ENCODE measurements at regions not wholly inside any gene's neighbourhood (a gene's known extent, or its start where the extent isn't known, plus 50 kb on each side); places are given as distances from the start of the nearest gene placed in this dataset.
"Not testable (repeated sequence)": the region's sequence is repeated elsewhere in the genome, so short reads cannot be mapped to it uniquely, and the experiment has no call there.

GRCh38 chr2:62326735-62327134 is 130.8 kb downstream of the B3GNT2 start:
- DNase-seq = no peak

DNA sequence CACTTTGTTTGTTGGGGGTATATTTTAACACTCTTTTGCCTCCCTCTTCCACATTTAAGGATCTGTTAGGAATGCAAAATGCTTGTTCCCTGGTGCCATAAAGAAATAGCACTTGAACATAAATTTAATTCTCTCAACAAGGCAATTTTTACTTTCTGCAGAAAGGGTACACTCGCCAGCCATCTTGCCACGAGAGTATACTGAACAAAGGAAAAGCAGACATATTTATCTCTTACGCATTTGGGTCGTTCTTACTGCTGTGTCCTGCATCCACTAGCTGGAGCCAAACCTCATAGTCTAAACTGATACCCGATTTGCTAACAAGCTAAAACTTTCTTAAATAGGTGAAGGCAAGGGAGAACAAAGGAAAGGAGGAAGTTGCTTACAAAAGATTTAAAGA is 129.5 kb downstream of the B3GNT2 start:
- no peak for DNase-seq

- DNase-seq = no peak
These were observed 125.7 kb downstream of the B3GNT2 start for GRCh38 chr2:62321380-62322289.

GRCh38 chr2:62320657-62321357 is 124.9 kb downstream of the B3GNT2 start:
- DNase-seq = no peak

- DNase-seq = not testable (repeated sequence)
These were observed 124.2 kb downstream of the B3GNT2 start for GRCh38 chr2:62320137-62320536.

- no peak for DNase-seq
These were observed 123.2 kb downstream of the B3GNT2 start for GRCh38 chr2:62319070-62319469.

DNA sequence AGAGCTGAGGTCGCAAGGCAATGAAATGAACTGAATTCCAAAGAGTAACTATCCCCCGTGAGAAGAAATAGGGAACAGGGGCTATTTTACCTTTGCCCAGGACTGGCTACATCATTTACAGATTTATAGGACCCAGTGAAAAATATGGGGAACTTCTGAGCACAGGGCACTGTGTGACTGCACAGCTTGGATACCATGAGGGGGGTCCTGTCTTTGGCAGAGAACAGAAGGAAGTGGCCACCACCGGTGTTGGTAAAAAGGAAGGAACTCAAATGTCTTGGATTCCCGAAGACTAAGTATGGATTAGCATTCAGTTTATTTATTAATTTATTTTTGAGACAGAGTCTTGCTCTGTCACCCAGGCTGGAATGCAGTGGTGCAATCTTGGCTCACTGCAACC is 119.6 kb downstream of the B3GNT2 start:
- no peak for DNase-seq

- no peak for DNase-seq
These were observed 118.4 kb downstream of the B3GNT2 start for GRCh38 chr2:62314291-62314690.

- no peak for DNase-seq
These were observed 117.7 kb downstream of the B3GNT2 start for GRCh38 chr2:62313449-62314227.

GRCh38 chr2:62309465-62310091 is 113.7 kb downstream of the B3GNT2 start:
- DNase-seq = no peak

DNA sequence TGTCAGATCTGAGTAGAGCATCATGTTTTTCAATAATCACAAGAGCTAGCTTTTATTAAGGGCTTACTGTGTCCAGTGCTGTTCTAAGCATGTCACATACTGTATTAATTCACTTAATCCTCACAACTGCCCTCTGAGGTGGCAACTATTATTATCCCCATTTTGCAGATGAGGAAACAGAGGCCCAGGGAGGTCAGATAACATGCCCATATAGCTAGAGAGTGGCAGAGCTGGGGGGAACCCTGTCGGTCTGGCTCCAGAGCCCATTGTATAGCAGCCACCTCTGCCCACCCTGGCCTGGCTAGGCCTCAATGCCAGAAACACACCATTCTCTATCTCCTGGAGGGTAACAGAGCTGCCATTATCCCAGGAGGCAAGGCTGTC is 113.2 kb downstream of the B3GNT2 start:
- DNase-seq = no peak

DNA sequence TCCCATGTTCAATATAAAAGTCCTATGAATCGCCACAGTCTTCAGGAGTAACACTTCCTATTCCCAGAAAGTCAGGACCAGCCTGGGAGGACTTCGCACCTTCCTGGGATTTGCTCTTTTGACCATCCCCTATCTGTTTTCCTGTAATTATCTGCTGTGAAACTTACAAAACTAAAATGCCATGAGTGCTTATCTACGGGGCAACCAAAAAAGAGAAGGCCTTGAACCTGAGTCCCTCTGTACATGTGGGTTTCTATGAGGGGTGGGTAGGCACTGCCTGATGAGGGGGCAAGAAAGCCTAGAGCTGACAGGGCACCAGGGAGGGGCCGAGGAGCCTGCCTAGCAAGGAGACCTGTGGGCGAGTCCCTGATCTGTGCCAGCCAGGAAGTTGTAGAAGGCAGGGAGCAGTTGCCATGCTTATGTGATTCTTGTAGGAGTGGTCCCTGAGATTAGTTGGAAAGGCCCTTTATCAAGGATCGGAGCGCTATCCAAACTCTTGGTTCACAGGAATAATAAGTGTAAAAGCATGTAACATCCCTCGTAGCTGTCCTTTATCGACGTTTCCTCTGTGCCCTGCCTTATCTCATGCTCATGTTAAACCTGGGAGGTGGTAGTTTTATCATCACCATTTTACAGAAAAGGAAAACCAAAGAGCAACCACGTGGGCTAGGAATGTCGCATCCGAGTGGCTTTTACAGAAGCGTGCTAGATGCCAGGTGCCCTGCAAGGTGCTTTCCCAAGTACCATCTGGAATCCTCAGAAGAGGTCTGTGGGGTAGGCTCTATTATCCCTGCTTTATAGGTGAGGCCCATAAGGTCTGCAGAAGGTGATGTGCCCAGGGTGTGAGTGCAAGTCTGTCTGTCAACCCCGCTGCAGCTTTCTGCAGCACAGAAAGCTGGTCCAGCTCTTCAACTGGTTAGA is 111.8 kb downstream of the B3GNT2 start:
- DNase-seq = no peak

- DNase-seq = no peak
These were observed 111.0 kb downstream of the B3GNT2 start for GRCh38 chr2:62306751-62307468.

DNA sequence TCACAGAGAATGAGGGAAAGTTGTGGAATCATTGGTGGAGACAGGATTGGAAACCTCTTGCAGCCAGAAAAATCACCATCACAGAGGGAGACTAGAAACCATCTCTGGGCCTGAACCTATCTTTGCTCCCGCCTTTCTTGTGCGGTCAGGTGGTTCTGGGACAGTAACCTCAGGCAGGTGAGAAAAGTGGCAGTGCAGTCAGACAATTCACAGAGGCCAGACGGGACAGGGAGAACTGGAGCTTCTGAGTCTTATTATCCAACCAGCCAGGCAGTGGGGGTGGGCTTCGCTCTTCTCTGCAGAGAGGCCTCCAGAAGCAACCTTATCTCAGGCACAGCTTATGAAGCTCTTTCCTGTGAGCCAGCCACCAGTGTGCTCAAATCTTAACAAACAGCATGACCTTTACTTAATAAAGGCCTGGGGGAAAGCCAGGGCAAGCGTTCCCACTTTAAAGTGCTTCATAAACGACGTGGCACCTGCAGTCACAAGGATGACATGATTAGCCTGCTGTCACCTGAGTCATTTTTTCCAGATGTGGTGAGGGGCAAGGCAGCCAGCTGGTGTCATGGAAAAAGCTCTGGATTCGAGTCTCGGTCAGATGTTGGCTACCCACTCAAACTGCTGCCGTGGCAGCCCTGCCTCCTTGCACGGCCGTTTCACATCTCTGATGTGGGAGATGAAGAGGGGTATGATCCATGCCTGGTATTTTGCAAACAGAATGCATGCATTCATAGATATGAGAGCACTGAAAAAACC is 109.7 kb downstream of the B3GNT2 start:
- no peak for DNase-seq

DNA sequence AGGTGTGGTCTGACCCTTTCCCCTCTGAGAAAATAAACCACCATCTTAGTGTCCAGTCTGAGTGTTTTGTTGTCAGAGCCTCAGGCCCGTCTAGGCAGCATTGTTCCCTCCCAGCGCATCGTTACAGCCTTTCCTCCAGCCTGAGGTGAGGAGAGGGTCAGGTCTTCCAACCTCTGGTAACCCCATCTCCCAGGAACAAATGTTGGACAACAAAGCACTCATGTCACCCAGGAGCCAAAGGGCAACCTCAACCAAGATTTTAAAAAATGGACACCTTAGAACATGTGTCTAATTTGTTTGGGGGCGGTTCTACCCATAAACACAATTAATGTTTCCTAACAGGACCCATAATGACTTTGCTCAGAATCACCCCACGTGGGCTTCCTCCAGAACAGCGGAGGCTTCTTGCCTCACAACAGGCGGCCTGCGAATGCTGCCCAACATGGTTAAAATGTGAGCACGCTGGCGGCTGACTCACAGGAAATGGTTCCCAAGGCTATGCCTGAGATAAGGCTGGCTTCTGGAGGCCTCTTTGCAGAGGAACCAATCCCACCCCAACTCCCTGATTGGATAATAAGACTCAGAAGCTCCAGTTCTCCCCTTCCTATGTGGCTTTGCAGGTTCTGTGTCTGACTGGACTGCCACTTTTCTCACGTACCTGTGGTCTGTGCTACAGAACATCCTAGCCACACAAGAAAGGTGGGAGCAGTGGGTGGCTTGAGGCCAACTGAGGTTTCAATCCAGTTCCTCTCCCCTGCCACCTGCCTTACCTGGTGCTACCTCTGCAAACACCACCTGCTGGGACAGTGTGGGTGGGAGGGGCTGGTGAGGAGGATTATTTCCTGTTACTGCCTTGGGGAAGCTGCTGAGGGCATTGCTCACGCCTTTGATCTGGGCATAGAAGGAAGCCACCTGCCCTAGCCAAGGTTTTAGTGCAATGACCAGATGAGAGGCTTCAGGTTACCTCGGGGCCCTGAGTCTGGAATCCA is 108.8 kb downstream of the B3GNT2 start:
- DNase-seq = peak; percentile 65

- DNase-seq = no peak
These were observed 107.9 kb downstream of the B3GNT2 start for GRCh38 chr2:62303788-62304187.

DNA sequence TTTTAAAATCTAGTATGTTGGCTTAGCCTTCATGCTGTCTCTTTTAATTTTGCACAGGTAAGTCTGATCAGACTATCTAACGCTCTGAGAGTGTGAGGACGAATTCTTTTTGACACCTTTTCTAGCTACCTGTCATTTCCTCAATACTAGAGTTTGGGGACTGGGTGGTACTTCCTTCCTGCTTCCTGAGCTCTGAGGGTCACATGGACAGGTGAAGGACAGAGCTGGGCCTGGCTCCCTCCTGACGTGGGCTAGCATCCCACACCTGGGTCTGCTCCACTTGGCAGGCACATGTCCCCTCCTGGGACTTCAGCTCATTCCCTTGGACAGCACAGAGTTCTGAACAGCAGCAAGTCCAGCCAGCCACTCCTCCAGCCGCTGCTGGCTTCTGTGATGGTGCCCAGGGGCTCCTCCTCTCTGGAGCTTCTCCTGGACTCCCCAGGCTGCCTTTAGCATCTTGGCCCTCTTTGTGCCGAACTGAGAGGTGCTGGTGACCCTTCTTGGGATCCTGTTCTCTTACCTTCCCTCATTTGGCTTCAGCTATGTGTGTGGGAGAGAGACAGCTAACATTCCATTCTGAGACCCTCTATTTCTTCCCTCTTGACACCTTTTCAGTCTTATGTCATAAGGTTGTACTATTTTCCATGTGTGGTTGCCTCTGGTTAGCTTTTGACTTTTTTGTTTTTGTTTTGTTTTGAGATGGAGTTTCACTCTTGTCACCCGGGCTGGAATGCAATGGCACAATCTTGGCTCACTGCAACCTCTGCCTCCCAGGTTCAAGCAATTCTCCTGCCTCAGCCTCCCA is 106.9 kb downstream of the B3GNT2 start:
- DNase-seq = no peak

GRCh38 chr2:62300925-62301324 is 105.0 kb downstream of the B3GNT2 start:
- DNase-seq = no peak
